ENCODE measurements at regions not wholly inside any gene's neighbourhood (a gene's known extent, or its start where the extent isn't known, plus 50 kb on each side); places are given as distances from the start of the nearest gene placed in this dataset.

DNA sequence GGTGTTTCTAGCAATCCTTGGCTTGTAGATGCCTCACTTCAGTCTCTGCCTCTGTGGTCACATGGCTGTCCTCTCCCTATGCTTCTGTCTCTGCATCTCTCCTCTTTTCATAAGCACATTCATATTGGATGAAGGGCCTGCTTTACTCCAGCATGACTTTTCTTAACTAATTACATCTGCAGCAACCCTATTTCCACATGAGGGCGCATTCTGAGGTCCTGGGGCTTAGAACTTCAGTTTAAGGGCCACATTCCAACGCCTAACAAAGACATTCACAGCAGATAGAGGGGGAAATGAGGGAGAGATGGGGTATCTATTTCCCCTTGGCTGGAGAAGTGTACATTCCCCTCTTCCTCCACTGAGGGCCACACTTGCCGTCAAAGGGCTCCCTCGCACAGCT, 489.1 kb upstream of the SALL1 start:
- Histone ChIP-seq H3K27ac (no peak overlapping the region), H3K9me3 (no peaks in the 10 kb centered on the region), H3K36me3 (no peaks in the 10 kb centered on the region), H3K4me1 (no peaks in the 10 kb centered on the region), H3K27me3 (no peaks in the 10 kb centered on the region), H3K4me3 (no peak overlapping the region)
- TF ChIP-seq, protein P1, sequence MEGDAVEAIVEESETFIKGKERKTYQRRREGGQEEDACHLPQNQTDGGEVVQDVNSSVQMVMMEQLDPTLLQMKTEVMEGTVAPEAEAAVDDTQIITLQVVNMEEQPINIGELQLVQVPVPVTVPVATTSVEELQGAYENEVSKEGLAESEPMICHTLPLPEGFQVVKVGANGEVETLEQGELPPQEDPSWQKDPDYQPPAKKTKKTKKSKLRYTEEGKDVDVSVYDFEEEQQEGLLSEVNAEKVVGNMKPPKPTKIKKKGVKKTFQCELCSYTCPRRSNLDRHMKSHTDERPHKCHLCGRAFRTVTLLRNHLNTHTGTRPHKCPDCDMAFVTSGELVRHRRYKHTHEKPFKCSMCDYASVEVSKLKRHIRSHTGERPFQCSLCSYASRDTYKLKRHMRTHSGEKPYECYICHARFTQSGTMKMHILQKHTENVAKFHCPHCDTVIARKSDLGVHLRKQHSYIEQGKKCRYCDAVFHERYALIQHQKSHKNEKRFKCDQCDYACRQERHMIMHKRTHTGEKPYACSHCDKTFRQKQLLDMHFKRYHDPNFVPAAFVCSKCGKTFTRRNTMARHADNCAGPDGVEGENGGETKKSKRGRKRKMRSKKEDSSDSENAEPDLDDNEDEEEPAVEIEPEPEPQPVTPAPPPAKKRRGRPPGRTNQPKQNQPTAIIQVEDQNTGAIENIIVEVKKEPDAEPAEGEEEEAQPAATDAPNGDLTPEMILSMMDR (IDR thresholded peaks at IDR 0.05), result no peak
- TF ChIP-seq POLR2AphosphoS5 (IDR thresholded peaks at IDR 0.05; ENCODE audit: insufficient read depth in 1 of 2, low read depth in 1 of 2), result no peak
- TF ChIP-seq POLR2A (IDR thresholded peaks at IDR 0.05), result no peak
- peak in 1 of 2 donors; percentile 34 for DNase-seq (ENCODE audit: extremely low spot score in 2 of 2)
- intact Hi-C loops (cut with DNase I), result no loop called here

DNA sequence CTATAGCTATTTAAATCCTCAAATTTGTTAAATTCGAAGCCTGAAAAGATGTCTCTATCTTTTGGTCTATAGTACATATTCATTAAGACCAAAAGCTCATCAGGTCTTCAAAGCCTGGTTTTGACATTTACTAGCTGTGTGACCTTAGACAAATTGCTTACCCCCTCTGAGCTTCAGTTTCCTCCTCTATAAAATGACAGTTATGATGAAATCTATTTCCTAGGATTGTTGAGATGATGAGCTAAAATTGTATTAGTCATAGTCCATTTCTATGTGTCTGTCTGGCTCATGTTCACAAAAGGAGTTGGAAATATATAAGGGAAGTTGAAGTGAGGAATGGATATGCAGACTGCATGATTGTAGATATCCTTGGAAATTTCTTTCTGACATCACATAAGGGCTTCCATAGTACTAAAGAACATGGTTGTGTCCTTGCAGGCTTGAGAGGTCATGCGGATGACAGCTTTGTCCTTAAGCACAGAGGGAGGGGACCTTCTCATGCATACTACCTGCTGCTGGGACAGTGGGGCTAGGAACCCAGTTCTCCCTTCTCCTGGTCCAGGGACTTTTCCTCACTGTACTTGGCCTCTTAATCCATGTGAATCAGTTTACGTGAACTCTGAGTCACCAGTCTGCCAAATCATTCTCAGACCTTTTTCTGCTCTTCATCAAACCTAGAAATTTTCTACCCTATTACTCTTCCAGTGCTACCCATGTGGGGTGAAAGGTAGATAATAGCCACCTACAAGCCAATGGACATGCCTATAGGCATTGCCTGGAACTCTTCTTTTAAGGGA, 487.5 kb upstream of the SALL1 start:
- Histone ChIP-seq H3K36me3 (no peaks in the 10 kb centered on the region), H3K27ac (no peak overlapping the region), H3K4me3 (no peak overlapping the region), H3K27me3 (no peaks in the 10 kb centered on the region), H3K4me1 (no peaks in the 10 kb centered on the region), H3K9me3 (no peaks in the 10 kb centered on the region)
- TF ChIP-seq, protein P1 (IDR thresholded peaks at IDR 0.05), result no peak
- no peak for TF ChIP-seq POLR2AphosphoS5 (IDR thresholded peaks at IDR 0.05; ENCODE audit: insufficient read depth in 1 of 2, low read depth in 1 of 2)
- TF ChIP-seq POLR2A (IDR thresholded peaks at IDR 0.05), result no peak
- intact Hi-C loops (cut with DNase I), result no loop called here
- no peak for DNase-seq (ENCODE audit: extremely low spot score in 2 of 2)

DNA sequence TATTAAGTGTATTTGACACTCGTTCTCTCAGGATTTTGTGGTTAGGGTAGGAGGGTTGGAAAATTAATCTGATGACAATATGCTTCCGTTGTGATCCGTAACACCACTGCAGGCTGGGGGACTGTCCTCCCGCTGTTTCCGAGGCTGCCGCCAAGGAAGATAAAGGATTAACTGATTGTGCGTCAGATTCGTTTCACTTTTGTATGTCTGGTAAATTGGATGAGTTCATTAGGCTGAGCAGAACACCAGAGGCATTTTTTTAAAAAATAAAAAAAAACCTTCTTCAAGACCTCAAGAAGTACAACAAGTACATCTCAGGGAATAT, 486.7 kb upstream of the SALL1 start:
- intact Hi-C loops (cut with DNase I), result no loop called here
- no peaks in the 10 kb centered on the region for H3K4me1 ChIP-seq

GRCh38 chr16:51636920-51637769, 486.1 kb upstream of the SALL1 start:
- DNase-seq (ENCODE audit: extremely low spot score in 2 of 2), result peak in 1 of 2 donors; percentile 29
- intact Hi-C loops (cut with DNase I), result no loop called here
- H3K9me3 ChIP-seq, result no peaks in the 10 kb centered on the region
- H3K4me1 ChIP-seq, result no peaks in the 10 kb centered on the region
- no peaks in the 10 kb centered on the region for H3K27me3 ChIP-seq
- no peak overlapping the region for H3K4me3 ChIP-seq
- TF ChIP-seq, protein P1 (IDR thresholded peaks at IDR 0.05), result no peak
- TF ChIP-seq POLR2A (IDR thresholded peaks at IDR 0.05), result no peak
- TF ChIP-seq POLR2AphosphoS5 (IDR thresholded peaks at IDR 0.05; ENCODE audit: insufficient read depth in 1 of 2, low read depth in 1 of 2), result no peak
- no peaks in the 10 kb centered on the region for H3K36me3 ChIP-seq
- H3K27ac ChIP-seq, result no peak overlapping the region

More for the DNA sequence above, 486.7 kb upstream of the SALL1 start:
- Histone ChIP-seq H3K27me3 (no peaks in the 10 kb centered on the region), H3K9me3 (no peaks in the 10 kb centered on the region), H3K4me3 (no peak overlapping the region), H3K27ac (no peak overlapping the region), H3K36me3 (no peaks in the 10 kb centered on the region)
- no peak for DNase-seq (ENCODE audit: extremely low spot score in 2 of 2)
- TF ChIP-seq POLR2AphosphoS5 (IDR thresholded peaks at IDR 0.05; ENCODE audit: insufficient read depth in 1 of 2, low read depth in 1 of 2), result no peak
- no peak for TF ChIP-seq POLR2A (IDR thresholded peaks at IDR 0.05)
- TF ChIP-seq, protein P1 (IDR thresholded peaks at IDR 0.05), result no peak

DNA sequence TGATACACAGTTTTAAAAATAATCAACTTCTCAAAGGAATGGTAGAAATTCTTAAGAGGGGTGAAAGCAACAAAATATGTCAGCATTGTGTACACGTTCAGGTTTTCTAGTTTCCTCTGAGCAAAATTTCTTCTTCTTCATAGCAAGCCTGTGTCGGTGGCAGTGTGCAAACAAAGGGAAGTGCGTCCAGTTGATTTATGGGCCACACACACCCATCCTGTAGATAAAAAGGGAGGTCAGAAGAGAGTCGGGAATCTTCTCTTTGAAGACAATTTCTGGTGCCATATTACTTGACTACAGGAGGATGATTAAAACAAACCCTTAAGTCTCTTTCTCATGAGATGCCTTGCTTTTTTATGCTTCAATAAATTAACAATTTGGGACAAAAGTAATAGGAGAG, 484.1 kb upstream of the SALL1 start:
- H3K27me3 ChIP-seq, result no peaks in the 10 kb centered on the region
- DNase-seq (ENCODE audit: extremely low spot score in 2 of 2), result no peak
- TF ChIP-seq, protein P1 (IDR thresholded peaks at IDR 0.05), result no peak
- no peaks in the 10 kb centered on the region for H3K36me3 ChIP-seq
- H3K27ac ChIP-seq, result no peak overlapping the region
- intact Hi-C loops (cut with DNase I), result no loop called here
- no peaks in the 10 kb centered on the region for H3K4me1 ChIP-seq
- no peak overlapping the region for H3K4me3 ChIP-seq
- H3K9me3 ChIP-seq, result no peaks in the 10 kb centered on the region

Measured in vagina (tissue), 2 donors.